ENCODE measurements at regions not wholly inside any gene's neighbourhood (a gene's known extent, or its start where the extent isn't known, plus 50 kb on each side); places are given as distances from the start of the nearest gene placed in this dataset.

DNA sequence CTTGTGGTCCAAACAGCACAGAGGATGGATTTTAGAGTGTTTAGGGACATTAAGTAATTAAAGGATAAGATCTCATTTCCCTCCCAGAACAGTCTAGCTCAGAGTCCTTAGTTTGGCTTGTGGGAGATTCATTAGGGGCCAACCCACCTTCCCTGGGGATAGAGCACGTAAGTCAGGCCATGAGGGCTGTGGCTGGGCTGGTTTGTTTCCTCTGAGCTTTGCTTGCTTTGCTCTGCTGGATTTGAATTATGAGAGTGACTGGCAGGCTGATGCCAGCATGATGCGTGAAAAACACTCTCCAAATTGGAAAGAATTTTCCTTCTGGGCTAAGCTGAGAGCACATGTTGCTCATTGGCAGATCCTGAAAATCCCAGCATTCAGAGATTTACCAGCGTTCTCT, 84.7 kb upstream of the HEPHL1 start:
- Histone ChIP-seq H3K27me3 (ENCODE audit: control insufficient read depth in 2 of 2, insufficient read depth in 2 of 2, low read length in 2 of 2) (no peaks in the 10 kb centered on the region), H3K36me3 (ENCODE audit: control insufficient read depth in 2 of 2, extremely low read depth in 1 of 2, insufficient read depth in 2 of 2, low read length in 2 of 2) (no peaks in the 10 kb centered on the region), H3K9me3 (replicated peaks; ENCODE audit: control insufficient read depth, insufficient read depth, low read length) (no peaks in the 10 kb centered on the region), H3K9me1 (replicated peaks; ENCODE audit: control insufficient read depth, extremely low read depth, insufficient read depth, low read length) (no peaks in the 10 kb centered on the region), H3K9ac (replicated peaks; ENCODE audit: extremely low read depth, insufficient read depth, low read length) (no peak overlapping the region), H3K4me3 (replicated peaks in 1 of 3; ENCODE audit: insufficient read depth in 1 of 3, low read depth in 1 of 3, low read length in 3 of 3) (no peak overlapping the region), H4K20me1 (replicated peaks; ENCODE audit: control insufficient read depth, extremely low read depth, insufficient read depth, low read length) (no peaks in the 10 kb centered on the region), H3K4me2 (ENCODE audit: insufficient read depth, low read length) (no peak overlapping the region), H3K4me1 (ENCODE audit: control insufficient read depth, extremely low read depth, insufficient read depth, low read length) (no peaks in the 10 kb centered on the region), H3K27ac (ENCODE audit: insufficient read depth, low read depth, low read length) (no peak overlapping the region), H2AFZ (ENCODE audit: low read depth, low read length) (no peak overlapping the region), H3K79me2 (ENCODE audit: control insufficient read depth, insufficient read depth, low read length) (no peaks in the 10 kb centered on the region)
- DNase-seq (ENCODE audit: low read depth, low spot score) (no peak), FAIRE-seq (no peak)
- dilution Hi-C loops (cut with MboI; ENCODE audit: extremely low pct_ligation_motif_present, low sequenced_read_pairs) (no loop called here), intact Hi-C loops (cut with micrococcal nuclease) (no loop called here)
- ChIA-PET CTCF (interaction anchor here (1.5 kb wide), 1 partner anchor 41 kb away, joined by 3 read pairs; no protein-coding TSS in a partner anchor), POLR2A (no interaction called here)
- no TSS peak for BruUV-seq (replicated peaks)
- TF ChIP-seq FOS (IDR thresholded peaks at IDR 0.05; ENCODE audit: borderline replicate concordance, insufficient read depth, low read length) (no peak), JUN (IDR thresholded peaks at IDR 0.05; ENCODE audit: borderline replicate concordance, insufficient read depth, insufficient read length, low read depth) (no peak), EZH2 (IDR thresholded peaks at IDR 0.05; ENCODE audit: borderline replicate concordance, low read depth, low read length, severe bottlenecking) (no peak), MYC (IDR thresholded peaks at IDR 0.05; ENCODE audit: low read depth, low read length) (no peak), POLR2A (IDR thresholded peaks at IDR 0.05; ENCODE audit: low read depth, low read length) (no peak), POLR2AphosphoS5 (IDR thresholded peaks at IDR 0.05; ENCODE audit: insufficient read depth, low read depth, low read length) (no peak), GATA2 (IDR thresholded peaks at IDR 0.05; ENCODE audit: insufficient read depth, insufficient read length, low read depth, low read length) (no peak)
- TF ChIP-seq, protein P1, sequence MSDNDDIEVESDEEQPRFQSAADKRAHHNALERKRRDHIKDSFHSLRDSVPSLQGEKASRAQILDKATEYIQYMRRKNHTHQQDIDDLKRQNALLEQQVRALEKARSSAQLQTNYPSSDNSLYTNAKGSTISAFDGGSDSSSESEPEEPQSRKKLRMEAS (IDR thresholded peaks at IDR 0.05; ENCODE audit: insufficient read depth, insufficient read length): no peak
- TF ChIP-seq, protein P2, sequence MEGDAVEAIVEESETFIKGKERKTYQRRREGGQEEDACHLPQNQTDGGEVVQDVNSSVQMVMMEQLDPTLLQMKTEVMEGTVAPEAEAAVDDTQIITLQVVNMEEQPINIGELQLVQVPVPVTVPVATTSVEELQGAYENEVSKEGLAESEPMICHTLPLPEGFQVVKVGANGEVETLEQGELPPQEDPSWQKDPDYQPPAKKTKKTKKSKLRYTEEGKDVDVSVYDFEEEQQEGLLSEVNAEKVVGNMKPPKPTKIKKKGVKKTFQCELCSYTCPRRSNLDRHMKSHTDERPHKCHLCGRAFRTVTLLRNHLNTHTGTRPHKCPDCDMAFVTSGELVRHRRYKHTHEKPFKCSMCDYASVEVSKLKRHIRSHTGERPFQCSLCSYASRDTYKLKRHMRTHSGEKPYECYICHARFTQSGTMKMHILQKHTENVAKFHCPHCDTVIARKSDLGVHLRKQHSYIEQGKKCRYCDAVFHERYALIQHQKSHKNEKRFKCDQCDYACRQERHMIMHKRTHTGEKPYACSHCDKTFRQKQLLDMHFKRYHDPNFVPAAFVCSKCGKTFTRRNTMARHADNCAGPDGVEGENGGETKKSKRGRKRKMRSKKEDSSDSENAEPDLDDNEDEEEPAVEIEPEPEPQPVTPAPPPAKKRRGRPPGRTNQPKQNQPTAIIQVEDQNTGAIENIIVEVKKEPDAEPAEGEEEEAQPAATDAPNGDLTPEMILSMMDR (IDR thresholded peaks at IDR 0.05; ENCODE audit: extremely low read depth in 1 of 2, insufficient read depth in 1 of 2, low read depth in 1 of 2, low read length in 2 of 2): no peak
